Endothelial cell of umbilical vein (primary cell): ENCODE measurements at regions not wholly inside any gene's neighbourhood (a gene's known extent, or its start where the extent isn't known, plus 50 kb on each side); places are given as distances from the start of the nearest gene placed in this dataset.

Source experiments
- BruUV-seq: library from RNA; stranded (reverse); fragments of 400-500 nt; replicated peaks from 2 replicates; lab custom pipeline; 2021; lab: Mats Ljungman, UMichigan
- CTCF ChIA-PET: fragments of 300-600, 350-600 bp; sonication (Branson Sonifier 250); formaldehyde crosslinking; loops from one replicate; lab custom pipeline; 2021; ENCODE audit warnings: antibody characterized with exemption, inconsistent platforms; lab: Charles Lee
- POLR2A ChIA-PET: fragments of 300-600, 350-600 bp; sonication (Branson Sonifier 250); formaldehyde crosslinking; loops from one replicate; lab custom pipeline; 2021; ENCODE audit warnings: antibody characterized with exemption, inconsistent platforms; lab: Charles Lee
- DNase-seq: peaks from one replicate; pipeline ENCODE4 v3.0.0-alpha.2; 2011; ENCODE audit warnings: low read depth, low spot score
- FAIRE-seq: peaks from 2 replicates; lab custom pipeline; 2011; peaks lifted over from hg19 to GRCh38; lab: Jason Lieb, UNC
- H2AFZ ChIP-seq: 2 replicates; pipeline ENCODE4 v1.6.0; 2012; ENCODE audit warnings: low read depth, low read length, control low read depth, inconsistent platforms
- H3K27ac ChIP-seq: 2 replicates; pipeline ENCODE4 v1.5.1; 2011; ENCODE audit warnings: low read depth, mild to moderate bottlenecking, control low read depth, low read length, moderate library complexity; ENCODE audit not compliant: insufficient read depth
- H3K27me3 ChIP-seq, 2 experiments: 2 replicates each; pipeline versions ENCODE4 v1.6.0 to v1.6.1; 2011; ENCODE audit warnings: low read length in 2 of 2, mixed read lengths in 1 of 2; ENCODE audit not compliant: control insufficient read depth in 2 of 2, insufficient read depth in 2 of 2
- H3K36me3 ChIP-seq, 2 experiments: 2 replicates in 1 of 2; 3 replicates in 1 of 2; pipeline ENCODE4 v1.5.1; 2011; ENCODE audit warnings: low read length in 2 of 2, mild to moderate bottlenecking in 1 of 2, moderate library complexity in 1 of 2; ENCODE audit not compliant: control insufficient read depth in 2 of 2, insufficient read depth in 2 of 2; ENCODE audit errors: extremely low read depth in 1 of 2
- H3K4me1 ChIP-seq: 3 replicates; pipeline ENCODE4 v1.5.1; 2011; ENCODE audit warnings: mild to moderate bottlenecking, low read length; ENCODE audit not compliant: control insufficient read depth, insufficient read depth; ENCODE audit errors: extremely low read depth
- H3K4me2 ChIP-seq: 2 replicates; pipeline ENCODE4 v1.6.1; 2011; ENCODE audit warnings: low read length, control low read depth, mixed read lengths; ENCODE audit not compliant: insufficient read depth
- H3K4me3 ChIP-seq, 3 experiments: fragments of 200-600 bp in 1 of 3; sonication (generic), shearing (Covaris generic) in 1 of 3; replicated peaks in 1 of 3; 2 replicates each; pipeline ENCODE4 v1.5.1; 2011 to 2016; ENCODE audit warnings: control low read depth in 3 of 3, low read length in 3 of 3, mild to moderate bottlenecking in 2 of 3, inconsistent platforms in 1 of 3, low read depth in 1 of 3, moderate library complexity in 1 of 3; ENCODE audit not compliant: insufficient read depth in 1 of 3
- H3K79me2 ChIP-seq: 2 replicates; pipeline ENCODE4 v1.6.0; 2012; ENCODE audit warnings: low read length, inconsistent platforms; ENCODE audit not compliant: control insufficient read depth, insufficient read depth
- H3K9ac ChIP-seq: replicated peaks from 2 replicates; pipeline ENCODE3; 2011; ENCODE audit warnings: low read length, control low read depth; ENCODE audit not compliant: insufficient read depth; ENCODE audit errors: extremely low read depth
- H3K9me1 ChIP-seq: replicated peaks from 3 replicates; pipeline ENCODE4 v1.6.0; 2011; ENCODE audit warnings: mild to moderate bottlenecking, low read length; ENCODE audit not compliant: control insufficient read depth, insufficient read depth; ENCODE audit errors: extremely low read depth
- H3K9me3 ChIP-seq: replicated peaks from 2 replicates; pipeline ENCODE4 v1.5.1; 2012; ENCODE audit warnings: low read length, inconsistent platforms; ENCODE audit not compliant: control insufficient read depth, insufficient read depth
- H4K20me1 ChIP-seq: replicated peaks from 2 replicates; pipeline ENCODE3; 2011; ENCODE audit warnings: mild to moderate bottlenecking, low read length; ENCODE audit not compliant: control insufficient read depth, insufficient read depth; ENCODE audit errors: extremely low read depth
- EZH2 ChIP-seq: IDR thresholded peaks from 2 replicates; pipeline ENCODE4 v1.6.1; 2012; ENCODE audit warnings: borderline replicate concordance, low read depth, mild to moderate bottlenecking, moderate library complexity, low read length, inconsistent platforms; ENCODE audit not compliant: severe bottlenecking
- FOS ChIP-seq: IDR thresholded peaks from 2 replicates; pipeline ENCODE4 v1.6.1; 2011; ENCODE audit warnings: mild to moderate bottlenecking, low read length, moderate library complexity, borderline replicate concordance; ENCODE audit not compliant: insufficient read depth
- GATA2 ChIP-seq: IDR thresholded peaks from 2 replicates; pipeline ENCODE4 v1.7.0; 2011; ENCODE audit warnings: low read depth, mild to moderate bottlenecking, moderate library complexity, mixed read lengths, low read length; ENCODE audit not compliant: insufficient read length, insufficient read depth
- JUN ChIP-seq: IDR thresholded peaks from 2 replicates; pipeline ENCODE4 v1.6.1; 2011; ENCODE audit warnings: borderline replicate concordance, low read depth; ENCODE audit not compliant: insufficient read length, insufficient read depth
- MYC ChIP-seq: IDR thresholded peaks from one replicate; pipeline ENCODE4 v1.6.1; 2011; ENCODE audit warnings: mild to moderate bottlenecking, low read depth, low read length
- POLR2A ChIP-seq: IDR thresholded peaks from 2 replicates; pipeline ENCODE4 v1.6.1; 2012; ENCODE audit warnings: low read depth, mild to moderate bottlenecking, control low read depth, low read length
- POLR2AphosphoS5 ChIP-seq: IDR thresholded peaks from 2 replicates; pipeline ENCODE4 v1.6.1; 2012; ENCODE audit warnings: low read depth, mild to moderate bottlenecking, control low read depth, low read length, moderate library complexity; ENCODE audit not compliant: insufficient read depth
- dilution Hi-C: fragments of 300-500 bp; cut with MboI; formaldehyde crosslinking; loops from one replicate; pipeline ENCODE4 v1.15.0; 2019; ENCODE audit warnings: low sequenced_read_pairs; ENCODE audit not compliant: extremely low pct_ligation_motif_present
- intact Hi-C: fragments of 100-400 bp; cut with micrococcal nuclease; formaldehyde crosslinking; loops from one replicate; pipeline ENCODE4 v1.10.0; 2022
- TF ChIP-seq, protein P1 (sequence below), 2 donors: IDR thresholded peaks; 1 replicate in 1 of 2; 2 replicates in 1 of 2; pipeline ENCODE4 v1.5.1; 2011; ENCODE audit warnings: low read length in 2 of 2, mild to moderate bottlenecking in 2 of 2, moderate library complexity in 2 of 2, control low read depth in 1 of 2, inconsistent platforms in 1 of 2, low read depth in 1 of 2; ENCODE audit not compliant: insufficient read depth in 1 of 2; ENCODE audit errors: extremely low read depth in 1 of 2
- TF ChIP-seq, protein P2 (sequence below): IDR thresholded peaks from 2 replicates; pipeline ENCODE4 v1.6.1; 2011; ENCODE audit not compliant: insufficient read depth, insufficient read length

DNA sequence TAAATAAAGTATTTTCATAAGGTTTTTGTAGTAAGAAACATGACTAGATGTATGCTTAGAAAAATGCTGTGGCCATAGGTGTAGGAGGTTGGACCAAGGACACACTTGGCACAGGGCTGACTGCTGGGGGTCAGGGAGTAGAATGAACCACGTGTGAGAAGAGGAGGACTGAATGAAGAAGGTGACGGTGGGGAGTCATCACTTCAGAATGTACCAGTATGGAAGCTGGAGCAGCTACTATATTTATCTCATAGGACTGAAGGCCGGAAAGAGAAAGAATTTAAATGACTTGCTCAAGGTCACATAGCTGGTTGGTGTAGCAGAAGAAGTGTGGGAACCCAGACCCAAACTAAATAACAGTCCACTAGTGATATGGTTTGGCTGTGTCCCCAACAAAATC lies 79.8 kb upstream of the HAO2 start:
- Histone ChIP-seq H3K27me3 (peaks cover 4 to 10% of the 10 kb centered on the region in 2 experiments), H3K9me3 (no peaks in the 10 kb centered on the region), H3K9ac (no peak overlapping the region), H3K79me2 (no peaks in the 10 kb centered on the region), H3K9me1 (no peaks in the 10 kb centered on the region), H3K27ac (no peak overlapping the region), H4K20me1 (no peaks in the 10 kb centered on the region), H3K36me3 (no peaks in the 10 kb centered on the region), H3K4me3 (no peak overlapping the region), H3K4me1 (no peaks in the 10 kb centered on the region), H2AFZ (no peak overlapping the region), H3K4me2 (no peak overlapping the region)
- TF ChIP-seq, protein P1, sequence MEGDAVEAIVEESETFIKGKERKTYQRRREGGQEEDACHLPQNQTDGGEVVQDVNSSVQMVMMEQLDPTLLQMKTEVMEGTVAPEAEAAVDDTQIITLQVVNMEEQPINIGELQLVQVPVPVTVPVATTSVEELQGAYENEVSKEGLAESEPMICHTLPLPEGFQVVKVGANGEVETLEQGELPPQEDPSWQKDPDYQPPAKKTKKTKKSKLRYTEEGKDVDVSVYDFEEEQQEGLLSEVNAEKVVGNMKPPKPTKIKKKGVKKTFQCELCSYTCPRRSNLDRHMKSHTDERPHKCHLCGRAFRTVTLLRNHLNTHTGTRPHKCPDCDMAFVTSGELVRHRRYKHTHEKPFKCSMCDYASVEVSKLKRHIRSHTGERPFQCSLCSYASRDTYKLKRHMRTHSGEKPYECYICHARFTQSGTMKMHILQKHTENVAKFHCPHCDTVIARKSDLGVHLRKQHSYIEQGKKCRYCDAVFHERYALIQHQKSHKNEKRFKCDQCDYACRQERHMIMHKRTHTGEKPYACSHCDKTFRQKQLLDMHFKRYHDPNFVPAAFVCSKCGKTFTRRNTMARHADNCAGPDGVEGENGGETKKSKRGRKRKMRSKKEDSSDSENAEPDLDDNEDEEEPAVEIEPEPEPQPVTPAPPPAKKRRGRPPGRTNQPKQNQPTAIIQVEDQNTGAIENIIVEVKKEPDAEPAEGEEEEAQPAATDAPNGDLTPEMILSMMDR (IDR thresholded peaks at IDR 0.05; ENCODE audit: extremely low read depth in 1 of 2, insufficient read depth in 1 of 2, low read depth in 1 of 2, low read length in 2 of 2), result no peak
- DNase-seq (no peak), FAIRE-seq (no peak)
- no TSS peak for BruUV-seq
- ChIA-PET POLR2A (no interaction called here), CTCF (interaction anchor here (1.3 to 2.5 kb wide), 2 partner anchors 9 to 14 kb away, joined by 3 to 14 read pairs; no protein-coding TSS in a partner anchor)
- intact Hi-C loops (no loop called here), dilution Hi-C loops (no loop called here)

DNA sequence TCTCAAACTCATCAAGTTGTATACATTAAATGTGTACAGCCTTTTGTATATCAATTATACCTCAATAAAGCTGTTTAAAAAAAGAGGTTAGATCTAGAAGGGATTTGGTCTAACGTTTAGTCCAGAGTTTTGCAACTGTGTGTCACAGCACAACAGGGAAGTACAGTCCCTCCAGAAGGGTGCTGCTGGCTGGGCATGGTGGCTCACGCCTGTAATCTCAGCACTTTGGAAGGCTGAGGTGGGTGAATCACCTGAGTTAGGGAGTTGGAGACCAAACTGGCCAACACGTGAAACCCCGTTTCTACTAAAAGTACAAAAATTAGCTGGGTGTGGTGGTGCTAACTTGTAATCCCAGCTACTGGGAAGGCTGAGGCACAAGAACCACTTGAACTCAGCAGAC lies 78.3 kb upstream of the HAO2 start:
- CTCF ChIA-PET, result interaction anchor here (0.6 to 1.5 kb wide), 4 partner anchors 11 to 77 kb away, joined by 3 to 9 read pairs (median 3); no protein-coding TSS in a partner anchor

More for the DNA sequence above, 78.3 kb upstream of the HAO2 start:
- intact Hi-C loops (no loop called here), dilution Hi-C loops (no loop called here)
- POLR2A ChIA-PET, result no interaction called here
- Histone ChIP-seq H3K27me3 (peaks cover 4 to 6% of the 10 kb centered on the region in 2 experiments), H3K9me1 (no peaks in the 10 kb centered on the region), H3K36me3 (no peaks in the 10 kb centered on the region), H3K4me3 (no peak overlapping the region), H3K9me3 (no peaks in the 10 kb centered on the region), H2AFZ (no peak overlapping the region), H3K4me1 (no peaks in the 10 kb centered on the region), H4K20me1 (no peaks in the 10 kb centered on the region), H3K9ac (no peak overlapping the region), H3K4me2 (no peak overlapping the region), H3K27ac (no peak overlapping the region), H3K79me2 (no peaks in the 10 kb centered on the region)
- FAIRE-seq (no peak), DNase-seq (no peak)
- no TSS peak for BruUV-seq
- TF ChIP-seq, protein P1 (IDR thresholded peaks at IDR 0.05; ENCODE audit: extremely low read depth in 1 of 2, insufficient read depth in 1 of 2, low read depth in 1 of 2, low read length in 2 of 2), result no peak
- no peak for TF ChIP-seq POLR2AphosphoS5
- no peak for TF ChIP-seq MYC
- no peak for TF ChIP-seq EZH2
- TF ChIP-seq, protein P2, sequence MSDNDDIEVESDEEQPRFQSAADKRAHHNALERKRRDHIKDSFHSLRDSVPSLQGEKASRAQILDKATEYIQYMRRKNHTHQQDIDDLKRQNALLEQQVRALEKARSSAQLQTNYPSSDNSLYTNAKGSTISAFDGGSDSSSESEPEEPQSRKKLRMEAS, result no peak
- no peak for TF ChIP-seq JUN
- TF ChIP-seq FOS, result no peak
- no peak for TF ChIP-seq GATA2
- TF ChIP-seq POLR2A, result no peak
